HG02884 (cell line): ENCODE measurements at regions not wholly inside any gene's neighbourhood (a gene's known extent, or its start where the extent isn't known, plus 50 kb on each side); places are given as distances from the start of the nearest gene placed in this dataset.
"Not testable (repeated sequence)": the region's sequence is repeated elsewhere in the genome, so short reads cannot be mapped to it uniquely, and the experiment has no call there.

Experiments used
- ATAC-seq: cut with Tn5 transposase; IDR thresholded peaks from one replicate; pipeline ENCODE4 v1.9.1; 2021; ENCODE audit warnings: mild to moderate bottlenecking, moderate library complexity; ENCODE audit not compliant: unreplicated experiment

DNA sequence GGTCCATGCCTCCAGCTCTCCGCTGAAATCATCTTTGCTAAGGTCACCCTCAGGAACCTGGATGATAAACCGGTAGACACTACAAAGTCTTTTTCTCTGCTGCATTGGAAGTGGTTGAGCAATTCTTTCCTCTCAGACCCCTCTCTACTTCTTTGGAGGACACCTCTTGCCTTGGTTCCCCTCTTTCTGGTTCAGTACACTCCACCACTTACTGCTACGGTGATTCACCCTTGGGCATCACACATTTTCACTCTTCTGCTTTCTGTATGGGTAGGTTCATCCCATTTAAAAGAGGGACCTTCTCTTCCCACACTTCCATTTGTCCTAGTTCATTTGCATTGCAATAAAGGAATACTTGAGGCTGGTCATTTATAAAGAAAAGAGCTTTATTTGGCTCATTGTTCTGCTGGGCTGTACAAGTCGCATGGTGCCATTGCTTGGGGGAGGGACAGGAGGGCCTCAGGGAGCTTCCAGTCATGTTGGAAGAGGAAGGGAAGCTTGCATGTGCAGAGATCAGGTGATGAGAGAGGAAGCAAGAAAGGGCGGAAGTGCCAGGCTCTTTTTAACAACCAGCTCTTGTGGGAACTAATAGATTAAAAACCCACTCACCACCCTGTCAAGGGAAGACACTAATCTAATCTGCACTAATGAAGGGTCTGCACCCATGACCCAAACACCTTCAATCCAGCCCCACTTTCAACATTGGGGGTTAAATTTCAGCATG is 149.7 kb upstream of the TMEM170B start:
- no peak for ATAC-seq

DNA sequence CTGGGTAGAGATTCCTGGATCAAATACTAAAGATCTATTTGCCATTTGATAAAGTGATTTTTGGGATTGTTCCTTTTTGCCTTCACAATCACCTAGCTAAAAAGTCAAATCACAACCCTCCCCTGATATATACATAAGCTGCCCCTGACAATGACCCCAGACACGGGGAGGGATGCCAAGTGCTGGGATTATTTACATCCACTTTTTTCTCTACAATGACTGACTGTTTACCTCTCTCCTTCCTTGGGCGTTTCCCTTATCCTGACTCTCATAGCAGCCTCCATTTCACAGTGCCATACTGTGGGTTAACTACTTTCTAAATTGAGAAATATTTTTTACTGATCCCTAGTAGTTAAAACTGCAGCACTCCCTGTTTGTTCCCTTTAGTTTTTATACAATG is 150.8 kb upstream of the TMEM170B start:
- ATAC-seq = no peak

DNA sequence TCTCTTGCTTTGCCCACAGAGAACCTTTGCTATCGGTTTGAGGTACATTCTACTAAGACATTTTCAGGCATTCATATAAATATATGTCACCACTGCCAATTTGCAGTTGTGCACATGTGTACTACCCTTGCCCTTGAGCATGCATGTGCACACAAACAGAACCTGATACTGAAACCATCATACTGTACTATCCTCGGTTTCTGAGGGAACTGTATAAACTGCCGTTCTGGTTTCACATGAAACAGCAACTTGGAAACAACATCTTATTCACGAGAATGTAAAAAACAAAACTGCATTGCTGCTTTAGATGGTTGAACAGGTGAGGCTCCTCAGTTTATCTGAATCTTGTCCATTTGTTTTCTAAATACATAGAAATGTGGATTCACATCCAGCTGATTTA is 151.2 kb upstream of the TMEM170B start:
- ATAC-seq = peak; percentile 68

DNA sequence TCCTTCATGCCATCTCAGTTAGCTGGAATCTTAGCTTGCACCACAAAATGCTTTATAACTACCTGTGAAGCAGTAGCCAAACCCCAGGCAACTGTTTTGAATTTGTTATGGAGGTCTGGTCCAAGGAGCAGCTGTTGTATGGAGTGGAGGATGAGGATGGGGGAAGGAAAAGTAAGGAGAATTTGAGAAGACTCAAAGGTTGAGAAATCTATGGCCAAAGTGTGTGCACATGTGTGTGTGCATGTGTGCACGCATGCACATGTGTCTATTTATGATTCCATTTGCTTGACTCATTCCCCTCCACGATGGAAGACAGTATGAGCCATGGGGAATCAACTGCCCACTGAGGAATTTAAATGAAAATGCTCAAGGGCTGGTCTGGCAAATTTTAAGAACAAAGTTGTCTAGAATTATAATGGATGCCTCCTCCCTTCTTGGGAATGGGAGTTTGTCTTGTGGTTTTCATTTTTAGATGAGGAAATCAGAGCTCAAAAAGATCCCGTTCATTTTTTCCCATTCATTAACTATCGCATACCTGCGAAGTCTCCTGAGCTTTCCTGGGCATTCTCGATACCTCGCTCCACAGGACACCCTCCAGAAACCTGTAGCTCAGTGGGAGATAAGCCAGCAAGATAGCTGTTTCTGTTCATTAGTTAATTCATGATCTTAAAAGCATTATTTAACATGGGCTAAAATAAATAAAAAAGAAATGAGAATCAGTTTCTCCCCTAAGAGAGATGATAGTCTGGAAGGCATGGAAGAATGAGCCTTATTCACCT is 152.3 kb upstream of the NEDD9 start:
- no peak for ATAC-seq

DNA sequence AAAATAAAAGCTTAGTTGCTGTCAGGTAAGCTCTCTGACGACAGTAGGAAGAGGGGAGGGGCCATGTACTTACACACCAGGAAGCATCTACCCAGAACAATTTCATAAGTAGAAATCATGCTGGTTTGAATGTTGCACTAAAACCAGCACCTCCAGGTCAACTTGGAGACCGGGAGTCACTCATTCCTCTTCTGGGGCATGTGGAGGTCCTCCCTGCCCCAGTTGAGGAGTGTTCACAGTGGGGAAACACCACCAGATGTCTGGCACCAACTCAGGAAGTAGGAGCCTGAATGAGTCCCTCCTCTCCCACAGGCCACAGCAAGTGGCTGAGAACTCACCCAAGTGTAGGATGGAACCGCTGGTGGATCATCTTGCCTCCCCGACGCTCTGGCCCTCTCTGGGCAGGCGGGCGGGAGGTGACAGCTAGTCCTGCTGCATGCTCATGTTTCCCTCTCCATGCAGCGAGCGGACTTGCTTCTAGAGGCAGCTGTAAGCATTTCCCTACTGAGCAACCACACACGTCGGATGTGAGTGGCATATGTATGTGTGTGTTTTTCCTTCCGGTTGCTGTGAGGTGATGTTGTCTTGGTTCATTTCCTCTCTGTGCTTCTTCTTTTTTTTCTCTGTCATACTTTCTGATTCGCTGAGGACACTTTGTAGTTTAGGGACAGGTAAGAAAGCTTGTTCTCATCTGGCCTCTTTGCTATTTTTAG is 149.5 kb upstream of the NEDD9 start:
- ATAC-seq = peak; percentile 78

DNA sequence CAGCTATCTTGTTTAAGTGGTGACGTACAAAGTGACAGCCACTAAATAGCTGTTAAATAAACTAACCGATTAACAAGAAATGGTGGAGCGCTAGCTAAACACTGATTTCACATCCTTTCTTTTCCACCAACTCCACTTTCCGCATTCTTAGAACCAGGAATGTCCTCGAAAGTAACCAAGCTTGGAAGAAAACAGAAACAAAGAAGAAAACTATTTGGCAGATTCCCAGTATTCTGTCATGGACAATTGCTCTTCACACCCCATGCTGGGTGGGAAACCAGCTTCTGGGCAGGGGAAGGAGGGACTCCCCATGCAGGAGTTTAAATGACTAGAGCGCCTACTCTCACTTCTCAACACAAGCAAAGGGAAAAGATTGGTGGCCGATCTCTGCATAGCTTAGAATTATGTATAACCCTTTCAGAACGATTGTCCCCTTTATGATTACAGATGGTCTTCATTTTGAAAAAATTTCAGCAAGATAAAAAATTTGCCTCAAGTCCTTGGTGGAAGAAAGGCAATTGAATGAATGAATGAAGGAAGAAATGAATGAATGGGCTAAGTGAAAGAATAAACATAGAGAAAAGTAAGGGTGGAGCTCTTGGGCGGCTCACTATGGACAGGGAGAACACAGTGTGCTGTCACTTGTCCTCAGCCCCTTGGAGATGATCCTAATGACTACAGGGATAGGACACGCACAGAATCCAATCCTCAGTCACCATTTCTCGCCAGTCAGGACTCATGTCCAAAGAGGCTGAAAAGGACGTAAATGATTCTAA is 148.7 kb upstream of the NEDD9 start:
- ATAC-seq = no peak

DNA sequence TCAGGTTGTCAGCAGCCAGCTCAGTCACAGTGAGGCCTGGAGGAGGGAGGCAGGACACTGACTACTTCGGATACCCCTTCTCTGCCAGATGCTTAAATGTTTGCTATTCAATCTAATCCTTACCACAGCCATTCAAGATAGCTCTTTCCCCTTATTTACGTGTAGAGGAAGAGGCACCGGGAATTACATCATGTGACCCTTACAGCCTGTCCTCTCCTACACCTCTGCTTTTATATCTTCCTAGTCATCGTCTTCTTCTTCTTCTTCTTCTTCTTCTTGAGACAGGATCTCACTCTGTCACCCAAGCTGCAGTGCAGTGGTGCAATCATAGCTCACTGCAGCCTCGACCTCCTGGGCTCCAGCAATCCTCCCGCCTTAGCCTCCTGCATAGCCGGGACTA is 148.1 kb upstream of the NEDD9 start:
- no peak for ATAC-seq

DNA sequence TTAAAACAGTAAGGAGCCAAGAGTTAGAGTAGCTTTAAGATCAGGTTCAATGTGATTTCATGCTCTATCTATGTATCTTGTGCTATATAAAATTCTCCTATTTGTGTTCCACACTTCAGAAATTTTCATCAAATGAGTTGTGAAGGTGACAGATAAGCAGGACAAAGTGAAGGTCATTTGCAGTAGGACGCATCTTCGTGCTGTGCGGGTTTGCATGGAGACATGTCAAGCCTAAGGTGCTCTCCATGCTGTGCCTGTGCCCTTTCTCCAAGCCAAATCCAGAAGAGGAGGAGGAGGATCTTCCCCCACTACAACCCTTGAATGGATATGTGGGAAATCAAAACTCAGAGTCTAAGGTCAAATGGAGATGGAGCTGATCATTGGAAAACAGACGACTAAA is 147.3 kb upstream of the NEDD9 start:
- no peak for ATAC-seq

DNA sequence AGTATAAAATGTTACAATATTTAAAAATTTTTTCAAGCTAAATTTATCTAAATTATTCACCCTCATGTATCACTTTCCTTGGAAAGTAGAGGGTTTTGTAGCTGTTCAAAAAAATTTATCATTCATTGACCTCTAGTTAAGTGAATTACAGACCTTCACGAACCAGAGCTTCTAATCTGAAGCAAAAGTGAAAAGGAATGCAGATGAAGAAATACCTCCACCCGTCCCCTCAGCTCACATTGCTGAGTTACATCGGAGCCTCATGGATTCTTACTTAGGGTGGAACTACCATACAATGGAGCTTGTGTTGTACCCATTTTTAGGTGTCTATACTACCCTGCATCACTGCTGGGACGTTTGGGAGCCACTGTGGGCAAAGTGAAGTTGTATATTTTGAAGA is 146.2 kb upstream of the NEDD9 start:
- ATAC-seq = no peak

DNA sequence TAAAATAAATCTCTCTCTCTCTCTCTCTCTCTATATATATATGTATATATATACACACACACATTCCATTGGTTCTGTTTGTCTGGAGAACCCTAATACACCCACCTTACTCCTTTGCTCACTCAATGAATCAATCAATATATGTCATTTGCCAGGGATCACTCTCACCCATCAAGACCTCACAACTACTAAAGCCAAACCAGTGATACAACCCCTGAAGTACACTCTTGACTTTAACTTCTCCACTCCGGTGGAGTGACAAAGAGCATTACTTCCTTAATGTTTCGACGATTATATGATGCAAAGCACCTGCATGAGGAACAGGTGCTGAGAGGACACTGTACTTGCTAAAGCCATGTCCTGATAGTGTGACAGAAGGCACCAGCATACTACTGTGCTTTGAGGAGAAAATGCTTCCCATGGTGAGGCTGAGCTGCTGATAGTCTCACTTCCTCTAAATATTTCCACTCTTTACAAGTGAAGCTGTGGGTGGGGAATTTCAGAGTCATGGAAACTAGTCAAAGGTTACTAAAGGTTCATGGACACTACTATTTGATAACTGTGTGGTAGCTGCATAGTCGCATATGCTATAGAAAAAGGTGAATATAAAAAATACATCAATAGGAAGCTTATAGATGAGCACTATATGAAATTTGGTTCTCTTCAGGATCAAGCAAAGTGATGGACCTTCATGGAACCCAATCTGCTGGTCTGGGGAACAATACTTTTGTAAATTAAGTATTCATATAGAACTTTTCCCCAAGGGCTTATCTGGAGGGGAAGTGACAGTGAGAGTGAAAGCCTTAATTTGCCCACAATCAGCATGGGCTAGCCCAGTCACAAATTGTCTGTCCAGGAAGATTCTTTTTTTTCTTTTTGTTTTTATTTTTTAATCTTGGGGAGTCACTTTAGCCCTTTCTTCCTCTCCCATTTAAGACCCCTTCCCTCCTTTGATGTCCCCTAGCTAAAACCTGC is 141.9 kb upstream of the NEDD9 start:
- peak; percentile 96 for ATAC-seq

DNA sequence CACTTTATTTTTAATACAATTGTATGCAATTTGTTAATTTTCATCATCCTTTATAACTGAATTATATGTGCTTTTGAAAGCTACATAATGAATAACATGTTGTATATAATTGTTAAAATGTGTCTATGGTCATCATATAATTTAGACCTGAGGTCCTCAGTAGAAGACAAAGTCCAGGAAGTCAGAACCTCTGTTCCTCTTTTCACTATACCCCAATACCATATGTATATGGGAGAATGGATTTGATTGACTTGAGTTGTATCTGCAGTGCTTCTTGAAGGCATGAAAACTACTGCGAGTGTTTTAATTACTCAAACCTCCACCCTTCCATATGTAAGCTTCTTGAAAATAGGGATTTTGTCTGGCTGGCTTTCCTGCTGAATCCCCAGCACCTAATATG is 140.7 kb upstream of the NEDD9 start:
- ATAC-seq = no peak

DNA sequence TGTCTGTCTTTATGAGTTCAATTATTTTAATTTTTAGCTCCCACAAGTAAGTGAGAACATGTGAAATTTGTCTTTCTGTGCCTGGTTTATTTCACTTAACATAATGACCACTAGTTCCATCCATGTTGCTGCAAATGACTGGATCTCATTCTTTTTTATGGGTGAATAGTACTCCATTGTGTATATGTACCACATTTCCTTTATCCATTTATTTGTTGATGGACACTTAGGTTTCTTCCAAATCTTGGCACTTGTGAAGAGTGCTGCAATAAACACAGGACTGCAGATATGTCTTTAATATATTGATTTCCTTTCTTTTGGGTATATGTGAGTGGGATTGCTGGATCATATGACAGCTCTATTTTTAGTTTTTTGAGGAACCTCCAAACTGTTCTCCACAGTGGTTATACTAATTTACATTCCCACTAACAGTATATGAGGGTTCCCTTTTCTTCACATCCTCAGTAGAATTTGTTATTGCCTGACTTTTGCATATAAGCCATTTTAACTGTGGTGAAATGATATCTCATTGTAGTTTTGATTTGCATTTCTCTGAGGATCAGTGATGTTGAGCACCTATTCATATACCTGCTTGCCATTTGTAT is 139.8 kb upstream of the NEDD9 start:
- not testable (repeated sequence) for ATAC-seq

DNA sequence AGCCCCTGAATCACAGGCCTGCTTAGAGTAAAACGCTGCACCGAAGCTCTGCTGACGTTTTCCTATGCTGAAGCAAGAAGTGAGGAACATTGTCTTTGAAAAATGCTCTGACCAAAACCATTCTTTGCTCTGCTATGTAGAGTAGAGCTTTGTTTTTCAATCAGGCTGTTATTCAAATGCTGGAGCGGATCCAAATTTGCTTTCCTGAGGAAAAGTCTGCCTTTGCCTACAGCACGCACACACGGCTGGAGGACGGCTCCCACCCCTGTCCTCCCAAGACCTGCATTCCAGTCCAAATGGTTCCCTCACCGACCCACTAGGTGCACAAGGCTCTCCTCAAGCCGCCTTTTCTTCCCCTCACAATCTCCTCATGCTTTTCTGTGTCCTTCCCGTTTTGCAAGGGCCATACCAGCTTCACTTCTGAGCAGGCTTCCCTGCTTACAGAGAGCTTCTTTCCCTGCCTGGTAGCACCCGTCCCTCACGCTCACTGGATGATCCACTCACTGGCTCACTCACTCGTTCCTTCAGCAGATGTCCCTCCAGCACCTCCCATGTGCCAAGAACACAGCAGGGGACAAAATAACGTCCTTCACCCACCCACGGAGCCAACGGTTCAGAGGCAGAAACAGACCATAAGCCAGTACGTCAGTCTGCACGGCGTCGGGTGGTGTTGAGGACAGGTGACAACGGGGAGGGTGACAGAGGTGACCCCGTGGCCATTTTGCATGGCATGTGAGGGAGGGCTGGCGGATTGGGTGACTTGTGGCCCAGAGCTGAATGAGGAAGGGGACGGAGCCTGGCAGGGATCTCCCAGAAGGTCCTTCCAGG is 137.9 kb upstream of the NEDD9 start:
- no peak for ATAC-seq

DNA sequence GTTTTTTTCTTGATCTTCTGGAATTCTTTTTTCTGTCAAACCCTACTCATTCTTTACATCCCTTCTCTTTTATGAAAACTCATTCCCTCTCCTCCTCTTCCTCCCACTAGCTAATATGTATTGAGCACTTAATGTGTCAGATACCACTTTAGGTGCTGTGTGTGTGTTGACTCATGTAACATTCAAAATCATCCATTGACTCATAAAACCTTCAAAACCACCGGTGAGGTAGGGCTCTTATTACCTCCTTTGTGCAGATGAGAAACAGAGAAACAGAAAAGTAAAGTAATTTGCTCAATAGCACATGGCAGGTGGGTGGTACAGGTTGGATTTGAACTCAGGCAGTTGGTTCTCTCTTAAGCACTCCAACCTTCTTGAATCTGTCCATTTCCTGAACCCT is 136.3 kb upstream of the NEDD9 start:
- no peak for ATAC-seq

DNA sequence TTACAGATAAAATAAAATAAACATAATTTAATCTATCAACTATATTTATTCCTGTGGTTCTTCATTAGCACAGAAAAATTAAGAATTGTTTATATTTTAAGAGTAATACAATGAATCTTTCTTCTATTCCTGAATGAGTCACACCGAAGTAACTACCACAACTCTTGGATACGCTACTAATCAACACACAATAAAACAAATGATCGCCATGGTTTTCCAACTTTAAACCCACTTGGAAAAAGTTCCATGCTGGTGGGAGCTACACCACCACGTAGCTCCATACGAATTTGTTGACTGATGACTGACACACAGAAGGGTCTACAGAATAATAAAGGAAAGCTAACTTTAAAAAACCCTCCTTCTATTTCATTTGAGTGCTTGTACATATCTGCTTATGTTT is 135.8 kb upstream of the NEDD9 start:
- ATAC-seq = no peak

DNA sequence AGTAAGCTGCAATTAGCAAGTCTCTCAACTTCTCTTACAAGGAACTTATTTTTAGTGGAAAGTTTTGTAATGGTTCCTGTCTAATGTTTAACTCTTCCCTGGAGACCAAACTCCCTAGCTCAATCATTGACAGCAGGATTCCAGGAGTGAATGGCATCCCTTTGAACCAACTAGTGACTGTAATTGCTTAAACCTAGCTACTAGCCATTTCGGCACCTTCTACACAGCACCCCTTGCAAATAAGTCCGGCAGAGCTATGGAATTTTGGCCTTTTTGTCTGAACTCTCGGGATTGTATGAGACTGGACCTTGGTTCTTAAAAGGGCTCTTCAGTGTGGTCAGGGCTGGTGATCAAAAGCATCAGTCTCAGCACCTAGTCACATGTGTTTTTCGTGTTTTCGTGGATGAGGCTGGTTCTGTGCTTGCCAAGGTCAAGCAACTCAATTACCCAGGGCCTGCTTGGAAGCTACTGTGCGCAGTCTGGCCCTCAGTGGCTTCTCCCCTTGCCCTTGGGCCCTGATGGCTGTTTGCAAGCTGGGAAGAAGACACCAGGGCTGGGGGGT is 135.3 kb upstream of the NEDD9 start:
- ATAC-seq = no peak

DNA sequence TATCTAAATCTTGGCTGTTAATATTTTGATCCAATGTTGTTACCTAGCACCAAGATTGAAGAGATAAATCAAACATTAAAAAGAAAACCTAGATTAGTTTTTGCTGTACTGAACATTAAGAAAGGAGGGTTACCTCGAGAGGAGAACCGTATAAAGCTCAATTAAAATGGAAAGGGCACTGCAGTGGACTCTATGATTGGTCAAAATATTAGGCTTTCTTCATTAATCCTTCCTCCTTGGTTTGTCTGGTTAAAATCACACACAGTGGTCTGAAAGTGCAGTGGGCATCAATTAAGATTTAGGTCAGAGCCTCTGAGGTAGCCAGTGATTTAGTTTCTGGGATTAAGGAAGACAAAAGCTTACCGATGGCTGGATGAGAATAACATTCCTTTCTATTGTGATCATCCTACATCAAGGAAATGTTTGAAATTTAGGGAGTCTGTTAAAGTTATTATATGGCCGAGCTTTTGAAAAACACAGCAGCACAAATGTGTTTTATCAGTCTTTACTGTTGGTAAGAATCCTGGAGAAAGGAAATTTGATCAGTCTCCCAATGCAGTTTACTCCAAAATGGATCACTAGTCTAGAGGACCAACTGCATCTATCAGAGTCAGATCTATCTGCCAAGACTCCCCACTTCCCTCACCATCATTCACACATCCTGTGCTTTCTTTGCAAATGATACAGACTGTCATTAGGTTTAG is 134.6 kb upstream of the NEDD9 start:
- no peak for ATAC-seq
